Activated CD8-positive, alpha-beta T cell treated with anti-CD3 and anti-CD28 coated beads, Interleukin-2, amount 10 ng/mL, durations not matched to agents 7 days and 5 days (primary cell): ENCODE measurements at regions not wholly inside any gene's neighbourhood (a gene's known extent, or its start where the extent isn't known, plus 50 kb on each side); places are given as distances from the start of the nearest gene placed in this dataset.

Experiments used
- ATAC-seq: fragments of 150-1000 bp; cut with Tn5 transposase; one replicate; pipeline ENCODE4 v1.10.0; 2021; ENCODE audit warnings: moderate library complexity
- CTCF ChIA-PET: fragments of 350-600 bp; sonication (Branson Sonifier 250); formaldehyde crosslinking; loops from one replicate; lab custom pipeline; 2021; ENCODE audit warnings: antibody characterized with exemption; lab: Charles Lee
- POLR2A ChIA-PET: fragments of 350-600 bp; sonication (Branson Sonifier 250); formaldehyde crosslinking; loops from one replicate; lab custom pipeline; 2021; ENCODE audit warnings: antibody characterized with exemption; lab: Charles Lee
- DNase-seq: peaks from one replicate; pipeline ENCODE4 v3.0.0-alpha.2; 2020
- H3K27ac Mint-ChIP-seq: one replicate; pipeline ENCODE4 v1.8.0; 2021; ENCODE audit warnings: mild to moderate bottlenecking, mixed read lengths
- H3K27me3 Mint-ChIP-seq: one replicate; pipeline ENCODE4 v1.8.0; 2021; ENCODE audit warnings: low read depth, mixed read lengths
- H3K36me3 Mint-ChIP-seq: one replicate; pipeline ENCODE4 v1.8.0; 2021; ENCODE audit warnings: low read depth, mixed read lengths
- H3K4me1 Mint-ChIP-seq: one replicate; pipeline ENCODE4 v1.8.0; 2021; ENCODE audit warnings: low read depth, mixed read lengths
- H3K4me3 Mint-ChIP-seq: one replicate; pipeline ENCODE4 v1.8.0; 2021; ENCODE audit warnings: mild to moderate bottlenecking, mixed read lengths
- H3K9me3 Mint-ChIP-seq: one replicate; pipeline ENCODE4 v1.8.0; 2022; ENCODE audit warnings: mixed read lengths; ENCODE audit not compliant: insufficient read depth

DNA sequence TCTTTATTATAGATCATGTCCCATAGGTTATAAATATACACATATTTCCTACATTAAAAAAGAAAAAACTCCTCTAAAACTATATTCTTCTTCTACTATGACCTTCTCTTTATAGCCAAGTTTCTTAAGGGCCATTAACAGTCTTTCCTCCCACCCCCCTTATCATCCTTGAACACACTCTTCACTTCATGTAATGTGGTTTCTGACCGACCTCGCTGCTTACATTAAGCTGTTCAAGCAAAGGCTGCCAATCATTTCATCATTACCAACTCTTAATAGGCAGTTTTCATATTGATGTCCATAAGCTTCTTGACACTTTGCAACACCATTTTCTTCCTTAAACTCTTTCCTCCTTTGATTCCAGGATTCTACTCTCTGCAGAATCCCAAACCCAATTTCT, 283.0 kb upstream of the PCSK5 start:
- CTCF ChIA-PET = no interaction called here
- Mint-ChIP-seq H3K36me3 (no peaks in the 10 kb centered on the region), H3K4me3 (no peak overlapping the region), H3K9me3 (no peaks in the 10 kb centered on the region), H3K27me3 (no peaks in the 10 kb centered on the region), H3K4me1 (no peaks in the 10 kb centered on the region), H3K27ac (no peak overlapping the region)
- no peak for ATAC-seq
- POLR2A ChIA-PET = no interaction called here
- no peak for DNase-seq

GRCh38 chr9:75609401-75609800, 281.1 kb upstream of the PCSK5 start:
- POLR2A ChIA-PET = no interaction called here
- no peaks in the 10 kb centered on the region for H3K4me1 Mint-ChIP-seq
- DNase-seq (no peak), ATAC-seq (no peak)
- H3K4me3 Mint-ChIP-seq = no peak overlapping the region
- H3K36me3 Mint-ChIP-seq = no peaks in the 10 kb centered on the region
- no peak overlapping the region for H3K27ac Mint-ChIP-seq
- no peaks in the 10 kb centered on the region for H3K27me3 Mint-ChIP-seq
- CTCF ChIA-PET = interaction anchor here (0.9 kb wide), 1 partner anchor 9 kb away, joined by 3 read pairs; no protein-coding TSS in a partner anchor
- no peaks in the 10 kb centered on the region for H3K9me3 Mint-ChIP-seq

DNA sequence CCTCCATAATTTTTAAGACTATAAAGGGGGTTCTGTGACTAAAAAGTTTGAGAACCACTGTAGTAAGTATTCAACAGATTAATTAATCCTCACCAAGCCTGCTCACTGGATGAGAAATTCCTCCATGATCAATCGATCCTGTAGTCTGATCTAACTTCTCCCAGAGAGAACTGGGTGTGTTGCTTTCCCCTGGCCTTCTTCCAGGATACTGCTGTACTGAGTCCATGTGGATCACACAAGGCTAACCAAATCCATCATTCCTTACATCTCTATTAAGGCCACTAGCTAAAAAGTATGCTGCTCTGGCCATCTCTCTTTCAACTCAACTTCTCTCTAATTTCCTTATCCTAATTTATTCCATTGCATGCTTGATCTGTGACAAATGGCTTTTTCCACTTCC, 280.2 kb upstream of the PCSK5 start:
- no peak overlapping the region for H3K4me3 Mint-ChIP-seq
- no peaks in the 10 kb centered on the region for H3K4me1 Mint-ChIP-seq
- ChIA-PET POLR2A (no interaction called here), CTCF (interaction anchor here (0.9 kb wide), 1 partner anchor 9 kb away, joined by 3 read pairs; no protein-coding TSS in a partner anchor)
- no peaks in the 10 kb centered on the region for H3K27me3 Mint-ChIP-seq
- no peaks in the 10 kb centered on the region for H3K9me3 Mint-ChIP-seq
- ATAC-seq (no peak), DNase-seq (no peak)
- H3K36me3 Mint-ChIP-seq = no peaks in the 10 kb centered on the region
- H3K27ac Mint-ChIP-seq = no peak overlapping the region

DNA sequence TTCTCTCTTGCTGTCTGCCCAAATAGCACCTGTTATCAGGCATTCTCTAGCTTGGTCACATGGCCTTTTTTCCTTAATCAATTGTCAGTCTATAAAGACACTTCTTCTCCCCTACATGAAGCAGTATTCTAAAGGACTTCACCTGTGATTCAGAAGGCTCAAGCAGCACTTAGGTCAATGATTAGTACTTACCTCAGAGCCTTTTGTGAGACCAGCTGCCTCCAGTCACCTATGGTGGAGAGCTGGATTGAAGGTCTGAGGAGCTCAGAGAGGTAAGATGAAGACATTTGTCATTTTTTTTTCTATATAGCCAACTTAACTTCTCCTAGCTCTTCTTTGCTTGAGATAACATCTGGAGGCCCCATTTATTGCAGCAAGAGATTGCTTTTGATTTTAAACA, 278.3 kb upstream of the PCSK5 start:
- ChIA-PET POLR2A (no interaction called here), CTCF (interaction anchor here (1.4 kb wide), 1 partner anchor 22 kb away, joined by 3 read pairs; no protein-coding TSS in a partner anchor)
- H3K4me1 Mint-ChIP-seq = no peaks in the 10 kb centered on the region
- no peaks in the 10 kb centered on the region for H3K9me3 Mint-ChIP-seq
- DNase-seq = no peak
- H3K4me3 Mint-ChIP-seq = no peak overlapping the region
- H3K27ac Mint-ChIP-seq = no peak overlapping the region
- no peak for ATAC-seq
- no peaks in the 10 kb centered on the region for H3K36me3 Mint-ChIP-seq
- H3K27me3 Mint-ChIP-seq = peaks cover 3% of the 10 kb centered on the region

GRCh38 chr9:75612754-75613153, 277.7 kb upstream of the PCSK5 start:
- no peaks in the 10 kb centered on the region for H3K4me1 Mint-ChIP-seq
- H3K27ac Mint-ChIP-seq = no peak overlapping the region
- no peak overlapping the region for H3K4me3 Mint-ChIP-seq
- CTCF ChIA-PET = interaction anchor here (1.4 kb wide), 1 partner anchor 23 kb away, joined by 3 read pairs; no protein-coding TSS in a partner anchor
- POLR2A ChIA-PET = no interaction called here
- DNase-seq (no peak), ATAC-seq (no peak)
- H3K9me3 Mint-ChIP-seq = no peaks in the 10 kb centered on the region
- peaks cover 3% of the 10 kb centered on the region for H3K27me3 Mint-ChIP-seq
- H3K36me3 Mint-ChIP-seq = no peaks in the 10 kb centered on the region

GRCh38 chr9:75615284-75615683, 275.2 kb upstream of the PCSK5 start:
- DNase-seq = no peak
- CTCF ChIA-PET = no interaction called here
- Mint-ChIP-seq H3K4me3 (no peak overlapping the region), H3K27me3 (peaks cover 3% of the 10 kb centered on the region), H3K27ac (no peak overlapping the region), H3K36me3 (no peaks in the 10 kb centered on the region), H3K4me1 (no peaks in the 10 kb centered on the region), H3K9me3 (no peaks in the 10 kb centered on the region)
- no peak for ATAC-seq
- POLR2A ChIA-PET = no interaction called here

GRCh38 chr9:75616052-75616451, 274.4 kb upstream of the PCSK5 start:
- Mint-ChIP-seq H3K9me3 (no peaks in the 10 kb centered on the region), H3K4me3 (no peak overlapping the region), H3K36me3 (no peaks in the 10 kb centered on the region), H3K27ac (no peak overlapping the region), H3K4me1 (no peaks in the 10 kb centered on the region), H3K27me3 (peaks cover 5% of the 10 kb centered on the region)
- ChIA-PET POLR2A (no interaction called here), CTCF (no interaction called here)
- ATAC-seq = no peak
- no peak for DNase-seq

- ChIA-PET CTCF (no interaction called here), POLR2A (no interaction called here)
- no peaks in the 10 kb centered on the region for H3K9me3 Mint-ChIP-seq
- no peaks in the 10 kb centered on the region for H3K4me1 Mint-ChIP-seq
- peaks cover 5% of the 10 kb centered on the region for H3K27me3 Mint-ChIP-seq
- H3K4me3 Mint-ChIP-seq = no peak overlapping the region
- no peaks in the 10 kb centered on the region for H3K36me3 Mint-ChIP-seq
- DNase-seq (no peak), ATAC-seq (no peak)
- H3K27ac Mint-ChIP-seq = no peak overlapping the region
These were observed 273.5 kb upstream of the PCSK5 start for GRCh38 chr9:75616841-75617566.

DNA sequence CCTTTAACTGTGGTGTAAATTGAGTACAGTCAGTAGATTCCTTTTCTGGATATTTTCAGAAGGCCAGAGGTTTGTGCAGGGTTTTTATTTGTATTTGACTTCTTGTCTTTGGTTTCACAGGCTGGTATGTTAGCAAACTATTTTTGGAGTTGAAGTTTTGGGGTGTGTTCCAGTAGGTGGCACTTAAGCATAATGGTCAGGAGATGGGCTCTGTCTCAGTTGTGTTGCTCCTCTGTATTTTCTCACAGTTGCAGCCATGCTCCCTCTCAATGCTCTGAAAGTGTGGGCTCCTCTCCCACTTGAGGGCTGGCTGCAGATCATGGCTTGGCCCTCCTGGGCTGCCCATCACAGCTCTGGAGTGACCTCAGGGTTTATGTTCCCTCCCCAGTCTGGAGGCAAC, 267.0 kb upstream of the PCSK5 start:
- Mint-ChIP-seq H3K4me1 (no peaks in the 10 kb centered on the region), H3K9me3 (no peaks in the 10 kb centered on the region), H3K36me3 (no peaks in the 10 kb centered on the region), H3K4me3 (no peak overlapping the region), H3K27me3 (peaks cover 2% of the 10 kb centered on the region), H3K27ac (no peak overlapping the region)
- POLR2A ChIA-PET = no interaction called here
- CTCF ChIA-PET = no interaction called here
- DNase-seq = no peak
- no peak for ATAC-seq

DNA sequence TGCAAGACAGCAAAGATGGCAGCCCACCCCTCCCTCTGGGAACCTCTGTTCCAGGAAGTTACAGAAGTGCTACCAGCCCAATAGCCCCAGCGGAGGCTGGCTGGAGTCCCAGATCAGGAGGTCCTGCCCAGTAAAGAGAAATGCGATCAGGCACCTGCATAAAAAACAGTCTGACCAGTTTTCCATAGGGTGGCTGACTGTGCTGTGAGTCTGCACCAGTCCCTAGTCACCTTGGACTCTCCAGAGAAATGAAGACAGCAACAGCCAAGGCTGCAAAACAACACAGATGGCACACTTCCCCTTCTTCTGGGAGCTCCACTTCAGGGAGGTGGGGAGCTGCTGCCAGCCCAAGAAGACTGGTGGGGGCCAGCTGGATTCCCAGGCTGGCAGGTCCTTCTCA, 265.5 kb upstream of the PCSK5 start:
- no peaks in the 10 kb centered on the region for H3K4me1 Mint-ChIP-seq
- H3K4me3 Mint-ChIP-seq = no peak overlapping the region
- H3K27ac Mint-ChIP-seq = no peak overlapping the region
- H3K27me3 Mint-ChIP-seq = peaks cover 2% of the 10 kb centered on the region
- POLR2A ChIA-PET = no interaction called here
- H3K9me3 Mint-ChIP-seq = no peaks in the 10 kb centered on the region
- CTCF ChIA-PET = no interaction called here
- DNase-seq (no peak), ATAC-seq (no peak)
- H3K36me3 Mint-ChIP-seq = no peaks in the 10 kb centered on the region

- Mint-ChIP-seq H3K36me3 (no peaks in the 10 kb centered on the region), H3K4me3 (no peak overlapping the region), H3K4me1 (no peaks in the 10 kb centered on the region), H3K27ac (no peak overlapping the region), H3K9me3 (no peaks in the 10 kb centered on the region), H3K27me3 (no peaks in the 10 kb centered on the region)
- ATAC-seq (no peak), DNase-seq (no peak)
- ChIA-PET POLR2A (no interaction called here), CTCF (no interaction called here)
These were observed 263.6 kb upstream of the PCSK5 start for GRCh38 chr9:75626860-75627259.

DNA sequence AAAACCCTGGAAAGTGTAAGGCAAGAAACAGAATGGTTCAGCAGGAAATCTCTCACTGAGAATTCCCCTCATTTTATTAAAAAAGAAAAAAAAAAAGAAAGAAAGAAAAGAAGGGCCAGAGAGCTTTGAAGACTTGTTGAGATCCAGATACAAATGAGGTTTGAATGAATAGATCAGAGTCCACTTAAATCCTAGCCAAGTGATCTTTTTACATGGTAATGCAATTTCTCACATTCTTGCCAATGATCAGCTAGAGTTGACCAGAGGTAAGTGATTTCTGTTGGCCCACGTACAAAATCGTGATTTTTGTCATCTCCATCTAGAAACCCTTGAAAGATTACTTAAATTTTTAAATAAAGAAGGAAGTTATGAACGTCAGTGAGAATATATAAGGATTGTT, 261.5 kb upstream of the PCSK5 start:
- DNase-seq = no peak
- POLR2A ChIA-PET = no interaction called here
- Mint-ChIP-seq H3K9me3 (no peaks in the 10 kb centered on the region), H3K4me1 (no peaks in the 10 kb centered on the region), H3K4me3 (no peak overlapping the region), H3K27me3 (no peaks in the 10 kb centered on the region), H3K27ac (no peak overlapping the region), H3K36me3 (no peaks in the 10 kb centered on the region)
- CTCF ChIA-PET = no interaction called here
- ATAC-seq = no peak
